Activated naive CD4-positive, alpha-beta T cell treated with anti-CD3 and anti-CD28 coated beads for 36 hours (primary cell): ENCODE measurements at regions not wholly inside any gene's neighbourhood (a gene's known extent, or its start where the extent isn't known, plus 50 kb on each side); places are given as distances from the start of the nearest gene placed in this dataset.
A peak's percentile ranks its signal among the peaks of the same experiment; 100 is the strongest.

Source experiments
- CTCF ChIA-PET: fragments of 350-600 bp; sonication (Branson Sonifier 250); formaldehyde crosslinking; loops from one replicate; lab custom pipeline; 2021; ENCODE audit warnings: antibody characterized with exemption; lab: Charles Lee
- DNase-seq: peaks from one replicate; pipeline ENCODE4 v3.0.0-alpha.2; 2020
- H3K27ac Mint-ChIP-seq: one replicate; pipeline ENCODE4 v1.8.0; 2021; ENCODE audit warnings: mild to moderate bottlenecking, mixed read lengths
- H3K27me3 Mint-ChIP-seq: one replicate; pipeline ENCODE4 v1.8.0; 2021; ENCODE audit warnings: low read depth, mixed read lengths
- H3K36me3 Mint-ChIP-seq: one replicate; pipeline ENCODE4 v1.8.0; 2021; ENCODE audit warnings: low read depth, mixed read lengths
- H3K4me1 Mint-ChIP-seq: one replicate; pipeline ENCODE4 v1.8.0; 2021; ENCODE audit warnings: low read depth, mixed read lengths
- H3K4me3 Mint-ChIP-seq: one replicate; pipeline ENCODE4 v1.8.0; 2021; ENCODE audit warnings: mild to moderate bottlenecking, moderate library complexity, mixed read lengths
- H3K9me3 Mint-ChIP-seq: one replicate; pipeline ENCODE4 v1.8.0; 2021; ENCODE audit warnings: mixed read lengths
- intact Hi-C: fragments of 100-400 bp; cut with micrococcal nuclease; formaldehyde crosslinking; loops from one replicate; pipeline ENCODE4 v1.15.1; 2023

DNA sequence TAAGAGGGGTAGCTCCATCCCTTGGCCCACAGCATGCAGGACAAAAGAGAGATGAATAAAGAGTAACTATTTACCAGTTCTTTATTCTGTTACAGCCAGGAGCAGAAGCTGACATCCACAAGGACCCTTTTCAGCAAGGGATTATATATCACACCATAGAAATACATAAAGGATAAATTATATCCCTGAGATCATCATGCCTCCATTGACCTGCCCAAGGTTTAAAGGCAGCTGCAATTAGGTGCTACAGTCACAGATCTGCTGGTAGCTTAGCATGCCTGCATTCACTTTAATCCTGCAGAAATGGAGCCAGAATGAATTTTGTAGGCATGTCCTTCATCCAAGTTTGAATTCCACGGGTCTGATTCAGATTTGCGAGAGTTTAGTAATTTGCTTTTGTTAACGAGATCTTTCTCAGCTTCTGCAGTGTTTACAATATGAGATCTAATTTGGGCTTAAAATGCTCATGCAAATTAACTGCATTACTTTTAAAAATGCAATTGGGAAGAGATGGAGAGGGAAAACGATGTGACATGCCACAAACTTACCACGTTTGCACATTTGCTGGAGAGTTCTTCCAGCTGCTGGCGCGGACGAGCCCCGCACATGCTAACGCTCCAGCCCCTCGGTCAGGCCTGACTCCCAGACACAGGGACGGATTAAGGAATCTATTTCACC lies 327.0 kb upstream of the NOCT start:
- peaks cover 6% of the 10 kb centered on the region for H3K27me3 Mint-ChIP-seq
- intact Hi-C loops = loop anchor here (10.0 kb wide), 2 partner anchors 226 to 954 kb away; no protein-coding TSS in a partner anchor

DNA sequence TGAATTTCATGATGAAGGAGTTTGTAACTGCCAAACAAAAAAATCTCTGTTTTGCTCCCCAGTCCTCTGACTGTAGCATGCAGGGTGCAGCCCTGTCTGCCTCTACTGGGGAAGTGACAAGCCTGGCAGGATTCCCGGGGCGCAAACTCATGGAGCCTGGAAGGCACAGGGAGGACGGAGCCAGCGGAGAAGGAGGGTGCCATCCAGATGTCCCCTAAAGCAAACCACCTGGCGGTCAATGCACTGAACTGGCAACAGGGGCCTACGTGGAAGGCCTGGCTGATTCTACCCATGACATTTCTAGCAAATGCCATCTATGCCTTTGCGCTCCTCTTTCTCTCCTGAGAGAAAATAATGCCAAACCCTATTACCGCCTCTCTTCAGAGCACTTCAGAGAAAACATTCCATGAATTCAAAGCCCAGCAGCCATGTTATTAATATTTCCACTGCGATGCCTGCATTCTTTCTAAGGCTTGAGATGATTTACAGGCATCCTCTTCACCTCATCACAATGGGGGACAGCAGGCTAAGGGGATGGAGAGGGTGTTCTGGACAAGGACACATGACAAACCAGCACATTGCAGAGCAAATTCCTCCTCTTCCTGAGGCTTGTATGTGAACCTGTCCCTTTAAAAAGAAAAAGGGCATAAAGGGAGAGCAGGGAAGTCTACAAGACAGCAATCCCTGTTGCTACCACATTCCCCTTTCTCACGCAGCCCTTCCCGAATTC lies 329.3 kb upstream of the NOCT start:
- Mint-ChIP-seq H3K9me3 (no peaks in the 10 kb centered on the region), H3K36me3 (no peaks in the 10 kb centered on the region), H3K4me1 (no peaks in the 10 kb centered on the region), H3K27ac (no peak overlapping the region), H3K27me3 (peaks cover 15% of the 10 kb centered on the region), H3K4me3 (no peak overlapping the region)
- intact Hi-C loops = loop anchor here (10.0 kb wide), 2 partner anchors 229 to 951 kb away; no protein-coding TSS in a partner anchor
- CTCF ChIA-PET = interaction anchor here (1.1 kb wide), 1 partner anchor 185 kb away, joined by 4 read pairs; no protein-coding TSS in a partner anchor
- DNase-seq = no peak

More for the DNA sequence above, 327.0 kb upstream of the NOCT start:
- DNase-seq = no peak
- Mint-ChIP-seq H3K4me1 (no peaks in the 10 kb centered on the region), H3K27ac (no peak overlapping the region), H3K4me3 (no peak overlapping the region), H3K36me3 (no peaks in the 10 kb centered on the region), H3K9me3 (no peaks in the 10 kb centered on the region)
- CTCF ChIA-PET = interaction anchor here (1.0 kb wide), 1 partner anchor 183 kb away, joined by 4 read pairs; no protein-coding TSS in a partner anchor

DNA sequence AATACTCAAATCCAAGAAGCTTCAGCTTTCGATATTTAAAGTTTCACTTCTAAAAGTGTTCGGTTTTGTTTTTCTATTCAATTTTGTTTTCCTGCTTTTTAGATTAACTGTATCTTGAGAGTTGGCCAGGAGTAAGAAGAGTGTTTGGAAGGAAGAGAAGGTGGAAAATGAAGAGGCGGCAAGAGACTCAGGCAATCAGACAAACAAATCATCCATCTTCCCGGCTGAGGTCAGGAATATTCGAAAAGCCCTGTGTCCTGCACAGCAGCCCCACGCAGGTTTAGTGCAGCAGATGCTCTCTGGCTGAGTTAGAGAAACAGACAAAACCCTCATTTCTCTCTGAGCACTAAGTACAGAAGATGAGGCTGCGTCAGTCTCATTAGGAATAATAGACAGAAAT lies 330.3 kb upstream of the NOCT start:
- Mint-ChIP-seq H3K9me3 (no peaks in the 10 kb centered on the region), H3K27me3 (peaks cover 20% of the 10 kb centered on the region), H3K27ac (no peak overlapping the region), H3K4me3 (no peak overlapping the region), H3K4me1 (no peaks in the 10 kb centered on the region), H3K36me3 (no peaks in the 10 kb centered on the region)
- no peak for DNase-seq
- intact Hi-C loops = loop anchor here (10.0 kb wide), 2 partner anchors 229 to 951 kb away; no protein-coding TSS in a partner anchor
- CTCF ChIA-PET = no interaction called here

DNA sequence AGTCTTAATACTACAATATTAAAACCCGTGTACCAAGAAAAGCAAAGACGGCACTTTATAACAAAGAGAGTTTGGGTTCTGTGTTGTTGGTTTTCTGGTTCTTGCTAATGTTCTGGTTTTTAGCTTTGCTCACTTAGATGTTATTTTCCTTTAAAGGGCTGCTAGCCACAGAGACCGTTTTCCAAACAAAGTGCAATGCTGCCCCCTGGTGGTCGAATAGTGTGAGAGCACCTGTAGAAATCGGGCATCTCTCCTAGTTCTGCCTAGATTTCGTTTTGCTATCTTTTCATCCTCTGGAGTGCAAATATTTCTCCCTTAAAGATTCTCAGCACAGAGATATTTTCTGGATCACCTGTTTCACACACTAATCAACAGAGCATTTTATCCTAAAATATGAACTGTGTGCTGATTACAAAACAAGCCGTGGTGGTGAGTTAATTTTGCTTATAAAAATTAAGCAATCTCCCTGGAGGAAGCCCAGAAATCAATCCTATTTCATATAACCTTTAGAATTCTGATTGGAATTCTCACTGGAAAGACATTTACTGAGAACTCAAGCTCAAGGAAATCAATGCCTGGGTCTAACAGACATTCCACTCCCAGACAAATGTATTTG lies 334.5 kb upstream of the NOCT start:
- Mint-ChIP-seq H3K27ac (no peak overlapping the region), H3K27me3 (peaks cover 22% of the 10 kb centered on the region), H3K9me3 (no peaks in the 10 kb centered on the region), H3K36me3 (no peaks in the 10 kb centered on the region), H3K4me1 (no peaks in the 10 kb centered on the region), H3K4me3 (no peak overlapping the region)
- peak; percentile 86 for DNase-seq
- CTCF ChIA-PET = interaction anchor here (0.6 to 2.2 kb wide), 16 partner anchors 9 to 1210 kb away, joined by 3 to 12 read pairs (median 4); no protein-coding TSS in a partner anchor
- intact Hi-C loops = loop anchor here (1.0 to 10.0 kb wide), 8 partner anchors 190 to 1556 kb away; no protein-coding TSS in a partner anchor

DNA sequence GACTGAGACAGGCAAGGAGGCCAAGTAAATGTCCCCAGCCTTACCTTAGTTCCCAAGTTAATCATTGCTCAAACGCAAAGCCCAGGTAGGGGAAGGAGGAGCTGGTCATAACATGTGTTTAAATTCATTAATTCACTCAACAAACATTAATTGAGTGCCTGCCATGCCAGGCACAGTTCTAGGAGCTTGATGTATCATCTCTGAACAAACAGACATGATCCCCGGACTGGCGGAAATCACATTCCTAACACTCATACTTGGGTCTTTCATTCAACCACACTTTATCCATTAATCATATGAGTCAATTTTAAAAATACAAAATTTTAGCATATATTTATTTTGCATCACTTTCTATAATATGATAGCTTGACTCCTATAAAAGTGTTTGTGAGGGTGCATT lies 335.3 kb upstream of the NOCT start:
- Mint-ChIP-seq H3K9me3 (no peaks in the 10 kb centered on the region), H3K36me3 (no peaks in the 10 kb centered on the region), H3K27ac (no peak overlapping the region), H3K4me1 (no peaks in the 10 kb centered on the region), H3K27me3 (peaks cover 22% of the 10 kb centered on the region), H3K4me3 (no peak overlapping the region)
- DNase-seq = no peak
- intact Hi-C loops = loop anchor here (2.0 to 10.0 kb wide), 4 partner anchors 235 to 1555 kb away; no protein-coding TSS in a partner anchor
- CTCF ChIA-PET = interaction anchor here (0.7 to 2.2 kb wide), 16 partner anchors 9 to 645 kb away, joined by 3 to 12 read pairs (median 4); no protein-coding TSS in a partner anchor

DNA sequence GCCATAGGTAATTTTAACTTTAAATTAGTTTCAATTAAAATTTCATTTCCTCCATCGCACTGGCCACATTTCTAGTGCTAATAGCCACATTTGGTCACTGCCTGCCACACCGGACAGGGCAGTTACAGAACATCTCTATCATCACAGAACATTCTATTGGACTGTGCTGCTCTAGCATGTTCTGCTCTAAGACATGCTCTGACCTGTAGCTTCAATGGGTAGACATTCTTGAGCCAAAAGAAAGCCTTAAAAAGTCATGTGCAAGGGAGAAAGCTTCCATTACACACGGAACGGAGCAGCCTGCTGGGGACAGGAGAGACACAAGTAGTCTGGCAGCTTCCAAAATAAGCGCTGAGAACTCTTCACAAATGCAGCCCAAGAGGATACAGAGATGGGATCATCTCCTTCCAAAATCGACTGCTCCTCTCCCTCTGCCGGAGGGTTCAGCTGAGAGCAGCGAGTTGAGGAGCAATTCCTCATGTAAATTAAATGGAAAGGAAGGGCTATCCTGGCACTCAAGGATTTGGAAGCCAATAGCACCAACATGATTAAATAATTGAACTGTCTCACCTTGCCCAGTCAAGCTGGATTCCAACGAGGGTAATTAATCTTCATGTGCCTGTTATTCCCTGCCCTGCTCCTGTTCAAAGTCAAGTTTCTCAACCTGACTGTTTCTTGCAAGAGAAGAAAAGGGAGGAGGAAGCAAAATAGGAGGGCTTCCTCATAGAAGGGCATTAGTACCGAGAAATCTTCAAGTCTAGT lies 336.4 kb upstream of the NOCT start:
- Mint-ChIP-seq H3K9me3 (no peaks in the 10 kb centered on the region), H3K4me3 (no peak overlapping the region), H3K4me1 (no peaks in the 10 kb centered on the region), H3K36me3 (no peaks in the 10 kb centered on the region), H3K27ac (no peak overlapping the region), H3K27me3 (peaks cover 19% of the 10 kb centered on the region)
- CTCF ChIA-PET = interaction anchor here (1.3 kb wide), 1 partner anchor 192 kb away, joined by 3 read pairs; no protein-coding TSS in a partner anchor
- no peak for DNase-seq
- intact Hi-C loops = no loop called here

DNA sequence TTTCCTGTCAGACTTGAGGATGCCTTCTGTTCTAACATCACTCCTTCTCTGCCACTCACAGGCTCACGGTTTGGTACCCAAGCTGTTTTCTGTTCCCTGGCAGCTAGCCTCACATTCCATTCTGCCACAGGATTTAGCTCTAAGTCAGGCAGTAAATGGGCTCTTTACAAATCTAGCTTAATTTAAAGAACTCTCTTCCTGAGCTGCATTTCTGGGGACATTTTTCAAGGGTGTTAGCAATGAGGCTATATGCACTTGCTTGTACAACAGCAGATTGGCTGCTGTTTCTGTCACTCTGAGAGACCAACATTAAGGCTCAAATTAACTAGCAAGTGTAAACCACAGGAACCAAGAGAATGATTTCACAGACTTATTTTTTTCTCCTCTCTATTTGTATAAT lies 337.8 kb upstream of the NOCT start:
- Mint-ChIP-seq H3K27ac (no peak overlapping the region), H3K4me1 (no peaks in the 10 kb centered on the region), H3K27me3 (peaks cover 16% of the 10 kb centered on the region), H3K9me3 (no peaks in the 10 kb centered on the region), H3K4me3 (no peak overlapping the region), H3K36me3 (no peaks in the 10 kb centered on the region)
- no peak for DNase-seq
- CTCF ChIA-PET = interaction anchor here (0.5 to 1.3 kb wide), 3 partner anchors 10 to 193 kb away, joined by 3 read pairs; no protein-coding TSS in a partner anchor
- intact Hi-C loops = no loop called here

DNA sequence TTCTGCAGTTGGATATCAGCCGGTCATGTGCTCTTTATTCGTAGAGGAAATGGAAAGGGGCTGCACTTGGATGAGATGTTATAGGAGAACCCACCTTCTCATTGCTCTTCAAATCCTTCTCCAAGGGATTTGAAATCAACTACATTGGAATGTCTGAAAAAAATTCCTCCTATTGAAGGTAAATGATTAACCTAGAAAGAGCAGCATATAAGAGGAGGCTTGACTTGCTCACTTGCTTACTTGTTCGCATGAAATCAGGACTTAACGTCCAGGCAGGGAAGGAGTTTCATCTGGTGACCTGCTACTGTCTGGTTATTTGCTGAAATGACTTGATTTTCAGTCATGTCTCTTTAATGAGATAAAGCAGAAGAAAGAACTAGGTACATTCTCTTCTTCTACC lies 338.4 kb upstream of the NOCT start:
- CTCF ChIA-PET = interaction anchor here (1.2 kb wide), 1 partner anchor 9 kb away, joined by 3 read pairs; no protein-coding TSS in a partner anchor
- Mint-ChIP-seq H3K36me3 (no peaks in the 10 kb centered on the region), H3K9me3 (no peaks in the 10 kb centered on the region), H3K4me1 (no peaks in the 10 kb centered on the region), H3K27ac (no peak overlapping the region), H3K27me3 (peaks cover 13% of the 10 kb centered on the region), H3K4me3 (no peak overlapping the region)
- intact Hi-C loops = no loop called here
- no peak for DNase-seq

DNA sequence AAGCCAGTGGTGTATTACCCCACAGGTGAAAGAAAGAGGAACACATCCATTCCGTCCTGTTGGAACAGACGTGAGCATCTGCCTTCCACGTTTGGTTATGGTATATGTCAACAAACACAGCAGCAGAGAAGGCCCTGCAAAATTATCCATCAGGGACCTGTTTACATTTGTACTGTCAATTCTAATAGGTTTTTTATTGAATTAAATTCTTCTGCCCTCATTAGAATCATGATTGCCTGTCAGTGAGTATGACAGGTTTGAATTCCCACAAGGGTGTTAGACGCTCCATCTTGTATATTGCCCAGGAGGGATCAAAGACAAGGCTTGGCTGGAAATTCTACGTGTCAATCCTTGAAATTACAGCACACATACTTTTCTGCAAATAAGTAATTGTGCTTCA lies 339.9 kb upstream of the NOCT start:
- Mint-ChIP-seq H3K4me3 (no peak overlapping the region), H3K36me3 (no peaks in the 10 kb centered on the region), H3K27me3 (peaks cover 6% of the 10 kb centered on the region), H3K27ac (no peak overlapping the region), H3K9me3 (no peaks in the 10 kb centered on the region), H3K4me1 (no peaks in the 10 kb centered on the region)
- DNase-seq = no peak
- intact Hi-C loops = no loop called here
- CTCF ChIA-PET = no interaction called here

DNA sequence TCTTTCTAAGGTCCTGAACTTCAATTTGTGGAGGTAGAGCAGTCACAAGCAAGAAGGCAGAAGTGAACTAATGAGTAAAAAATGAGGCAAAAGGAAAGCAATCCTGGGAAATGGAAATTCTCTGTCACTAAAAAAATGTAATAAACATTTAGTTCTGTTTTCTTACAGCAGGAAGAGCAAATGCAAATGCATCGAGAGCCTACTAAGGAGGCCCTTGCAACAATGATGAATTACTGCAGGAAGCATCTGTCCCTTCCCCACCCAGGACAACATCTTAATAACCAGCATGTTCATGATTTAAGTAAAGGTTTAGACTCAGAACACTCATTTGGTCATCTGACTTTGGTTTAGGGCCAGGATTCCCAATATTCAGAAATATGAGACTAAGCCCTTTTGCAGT lies 341.4 kb upstream of the NOCT start:
- Mint-ChIP-seq H3K4me3 (no peak overlapping the region), H3K4me1 (no peaks in the 10 kb centered on the region), H3K9me3 (no peaks in the 10 kb centered on the region), H3K27me3 (peaks cover 4% of the 10 kb centered on the region), H3K27ac (no peak overlapping the region), H3K36me3 (no peaks in the 10 kb centered on the region)
- CTCF ChIA-PET = no interaction called here
- intact Hi-C loops = no loop called here
- no peak for DNase-seq

DNA sequence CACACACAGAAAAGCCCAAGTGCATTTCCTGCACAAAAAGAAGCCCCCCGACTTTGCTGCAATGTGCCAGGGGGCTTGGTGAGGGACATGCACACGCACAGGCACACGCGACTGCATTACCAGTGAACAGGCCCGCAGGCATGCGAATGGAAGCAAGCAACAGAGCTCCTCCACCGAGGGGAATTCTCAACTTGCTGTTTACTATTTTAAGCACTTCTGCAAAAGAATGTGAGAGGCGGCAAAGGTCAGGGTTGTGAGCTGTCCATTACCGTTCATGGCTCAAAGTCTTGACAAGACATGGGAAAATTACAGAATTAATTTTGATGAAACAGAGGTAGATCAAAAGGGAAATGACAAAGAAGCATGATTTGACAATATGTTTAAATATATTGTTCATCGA lies 342.5 kb upstream of the NOCT start:
- CTCF ChIA-PET = no interaction called here
- Mint-ChIP-seq H3K27ac (no peak overlapping the region), H3K9me3 (no peaks in the 10 kb centered on the region), H3K27me3 (peaks cover 2% of the 10 kb centered on the region), H3K4me1 (no peaks in the 10 kb centered on the region), H3K36me3 (no peaks in the 10 kb centered on the region), H3K4me3 (no peak overlapping the region)
- intact Hi-C loops = no loop called here
- DNase-seq = no peak
